ENCODE measurements at regions not wholly inside any gene's neighbourhood (a gene's known extent, or its start where the extent isn't known, plus 50 kb on each side); places are given as distances from the start of the nearest gene placed in this dataset.

GRCh38 chr16:64311241-64311640, 810.6 kb downstream of the CDH11 start:
- Histone ChIP-seq H3K27me3 (ENCODE audit: control insufficient read depth, insufficient read depth, low read length) (no peaks in the 10 kb centered on the region), H3K4me1 (ENCODE audit: control insufficient read depth, low read depth, low read length) (no peaks in the 10 kb centered on the region)

DNA sequence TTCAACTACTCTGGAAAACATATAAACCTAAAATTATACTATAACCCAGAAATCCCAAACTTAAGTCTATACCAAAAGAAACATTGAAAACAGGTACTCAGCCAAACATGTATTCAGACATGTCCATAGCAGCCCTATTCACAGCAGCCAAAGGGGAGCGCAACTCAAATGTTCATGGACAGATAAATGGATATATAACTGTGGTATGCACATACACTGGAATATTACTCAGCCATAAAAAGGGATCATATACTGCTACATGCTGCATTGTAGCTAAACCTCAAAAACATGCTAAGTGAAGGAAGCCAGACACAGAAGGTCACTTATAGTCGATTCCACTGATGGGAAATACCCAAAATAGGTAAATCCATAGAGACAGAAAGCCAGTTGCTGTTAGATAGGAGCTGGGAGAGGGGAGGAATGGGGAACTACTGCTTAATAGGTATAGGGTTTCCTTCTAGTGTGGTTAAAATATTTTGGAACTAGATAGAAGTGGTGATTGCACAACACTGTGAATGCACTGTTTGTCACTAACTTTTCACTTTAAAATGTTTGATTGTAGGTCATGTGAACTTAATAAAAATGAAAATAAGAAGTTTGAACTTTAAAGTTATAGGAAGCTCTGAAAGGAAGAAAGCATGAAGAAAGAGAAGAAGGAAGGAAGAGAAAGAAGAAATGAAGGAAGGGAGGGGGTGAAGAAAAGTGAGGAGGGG, 812.3 kb downstream of the CDH11 start:
- Histone ChIP-seq H3K27ac (ENCODE audit: low read length) (no peak overlapping the region), H3K27me3 (ENCODE audit: control insufficient read depth, insufficient read depth, low read length) (no peaks in the 10 kb centered on the region), H3K4me3 (ENCODE audit: low read length) (no peak overlapping the region), H3K9ac (ENCODE audit: low read length) (no peak overlapping the region), H3K9me3 (ENCODE audit: control insufficient read depth, low read depth, low read length) (no peaks in the 10 kb centered on the region), H3K4me1 (ENCODE audit: control insufficient read depth, low read depth, low read length) (no peaks in the 10 kb centered on the region), H3K36me3 (ENCODE audit: control insufficient read depth, low read depth, low read length) (no peaks in the 10 kb centered on the region)

More at GRCh38 chr16:64311241-64311640, 810.6 kb downstream of the CDH11 start:
- no peaks in the 10 kb centered on the region for H3K36me3 ChIP-seq (ENCODE audit: control insufficient read depth, low read depth, low read length)
- no peak overlapping the region for H3K9ac ChIP-seq (ENCODE audit: low read length)
- no peak overlapping the region for H3K27ac ChIP-seq (ENCODE audit: low read length)
- no peak overlapping the region for H3K4me3 ChIP-seq (ENCODE audit: low read length)
- no peaks in the 10 kb centered on the region for H3K9me3 ChIP-seq (ENCODE audit: control insufficient read depth, low read depth, low read length)

GRCh38 chr16:64308721-64309120, 813.1 kb downstream of the CDH11 start:
- Histone ChIP-seq H3K27ac (ENCODE audit: low read length) (no peak overlapping the region), H3K27me3 (ENCODE audit: control insufficient read depth, insufficient read depth, low read length) (no peaks in the 10 kb centered on the region), H3K4me3 (ENCODE audit: low read length) (no peak overlapping the region), H3K4me1 (ENCODE audit: control insufficient read depth, low read depth, low read length) (no peaks in the 10 kb centered on the region), H3K9ac (ENCODE audit: low read length) (no peak overlapping the region), H3K9me3 (ENCODE audit: control insufficient read depth, low read depth, low read length) (no peaks in the 10 kb centered on the region), H3K36me3 (ENCODE audit: control insufficient read depth, low read depth, low read length) (no peaks in the 10 kb centered on the region)

GRCh38 chr16:64307431-64307830, 814.4 kb downstream of the CDH11 start:
- Histone ChIP-seq H3K4me1 (ENCODE audit: control insufficient read depth, low read depth, low read length) (no peaks in the 10 kb centered on the region), H3K4me3 (ENCODE audit: low read length) (no peak overlapping the region), H3K27ac (ENCODE audit: low read length) (no peak overlapping the region), H3K9ac (ENCODE audit: low read length) (no peak overlapping the region), H3K9me3 (ENCODE audit: control insufficient read depth, low read depth, low read length) (no peaks in the 10 kb centered on the region), H3K36me3 (ENCODE audit: control insufficient read depth, low read depth, low read length) (no peaks in the 10 kb centered on the region), H3K27me3 (ENCODE audit: control insufficient read depth, insufficient read depth, low read length) (no peaks in the 10 kb centered on the region)

GRCh38 chr16:64305663-64306062, 816.2 kb downstream of the CDH11 start:
- H3K4me3 ChIP-seq (ENCODE audit: low read length): no peak overlapping the region
- H3K9me3 ChIP-seq (ENCODE audit: control insufficient read depth, low read depth, low read length): no peaks in the 10 kb centered on the region
- no peak overlapping the region for H3K27ac ChIP-seq (ENCODE audit: low read length)
- H3K4me1 ChIP-seq (ENCODE audit: control insufficient read depth, low read depth, low read length): no peaks in the 10 kb centered on the region
- no peaks in the 10 kb centered on the region for H3K27me3 ChIP-seq (ENCODE audit: control insufficient read depth, insufficient read depth, low read length)
- H3K36me3 ChIP-seq (ENCODE audit: control insufficient read depth, low read depth, low read length): no peaks in the 10 kb centered on the region
- no peak overlapping the region for H3K9ac ChIP-seq (ENCODE audit: low read length)

DNA sequence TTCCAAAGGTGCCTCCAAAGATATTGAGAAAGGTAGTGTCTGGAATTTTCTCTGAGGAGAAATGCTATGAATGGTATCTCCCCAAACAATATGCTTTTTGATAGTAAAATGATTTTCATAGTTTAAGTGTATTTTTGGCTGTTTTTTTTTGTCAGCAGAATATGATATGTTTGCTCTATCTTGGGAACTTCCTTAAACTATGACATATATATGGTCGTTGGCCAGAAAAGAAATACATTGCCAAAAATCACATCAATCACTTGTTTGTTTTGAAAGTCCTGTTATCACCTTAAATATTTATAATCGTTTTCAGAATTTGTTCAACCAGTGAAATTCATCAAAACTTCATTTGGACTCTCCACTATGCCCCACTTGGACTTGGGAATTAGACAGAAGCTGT, 816.9 kb downstream of the CDH11 start:
- Histone ChIP-seq H3K4me3 (ENCODE audit: low read length) (no peak overlapping the region), H3K27me3 (ENCODE audit: control insufficient read depth, insufficient read depth, low read length) (no peaks in the 10 kb centered on the region), H3K36me3 (ENCODE audit: control insufficient read depth, low read depth, low read length) (no peaks in the 10 kb centered on the region), H3K9me3 (ENCODE audit: control insufficient read depth, low read depth, low read length) (no peaks in the 10 kb centered on the region), H3K4me1 (ENCODE audit: control insufficient read depth, low read depth, low read length) (no peaks in the 10 kb centered on the region), H3K9ac (ENCODE audit: low read length) (no peak overlapping the region), H3K27ac (ENCODE audit: low read length) (no peak overlapping the region)

DNA sequence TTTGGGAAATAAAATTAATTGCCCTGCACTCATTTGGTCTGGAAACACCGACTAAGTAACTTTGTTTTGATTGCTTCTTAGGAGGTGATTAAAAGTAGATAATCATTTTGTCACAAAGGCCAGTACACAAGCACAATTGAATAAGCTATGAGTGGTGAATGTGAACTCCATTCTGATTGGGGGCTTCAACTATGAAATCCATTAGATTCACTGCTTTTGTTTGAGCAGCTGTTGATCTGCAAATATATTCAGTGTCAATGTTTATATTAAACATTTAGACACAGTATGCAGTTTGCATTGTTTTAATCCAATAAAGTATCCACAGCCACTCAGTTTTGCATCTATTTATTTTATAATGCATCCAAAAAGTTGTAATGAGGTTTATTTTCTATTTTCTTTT, 817.5 kb downstream of the CDH11 start:
- no peak overlapping the region for H3K9ac ChIP-seq (ENCODE audit: low read length)
- no peaks in the 10 kb centered on the region for H3K36me3 ChIP-seq (ENCODE audit: control insufficient read depth, low read depth, low read length)
- no peak overlapping the region for H3K27ac ChIP-seq (ENCODE audit: low read length)
- H3K27me3 ChIP-seq (ENCODE audit: control insufficient read depth, insufficient read depth, low read length): no peaks in the 10 kb centered on the region
- H3K4me1 ChIP-seq (ENCODE audit: control insufficient read depth, low read depth, low read length): no peaks in the 10 kb centered on the region
- H3K4me3 ChIP-seq (ENCODE audit: low read length): no peak overlapping the region
- no peaks in the 10 kb centered on the region for H3K9me3 ChIP-seq (ENCODE audit: control insufficient read depth, low read depth, low read length)

DNA sequence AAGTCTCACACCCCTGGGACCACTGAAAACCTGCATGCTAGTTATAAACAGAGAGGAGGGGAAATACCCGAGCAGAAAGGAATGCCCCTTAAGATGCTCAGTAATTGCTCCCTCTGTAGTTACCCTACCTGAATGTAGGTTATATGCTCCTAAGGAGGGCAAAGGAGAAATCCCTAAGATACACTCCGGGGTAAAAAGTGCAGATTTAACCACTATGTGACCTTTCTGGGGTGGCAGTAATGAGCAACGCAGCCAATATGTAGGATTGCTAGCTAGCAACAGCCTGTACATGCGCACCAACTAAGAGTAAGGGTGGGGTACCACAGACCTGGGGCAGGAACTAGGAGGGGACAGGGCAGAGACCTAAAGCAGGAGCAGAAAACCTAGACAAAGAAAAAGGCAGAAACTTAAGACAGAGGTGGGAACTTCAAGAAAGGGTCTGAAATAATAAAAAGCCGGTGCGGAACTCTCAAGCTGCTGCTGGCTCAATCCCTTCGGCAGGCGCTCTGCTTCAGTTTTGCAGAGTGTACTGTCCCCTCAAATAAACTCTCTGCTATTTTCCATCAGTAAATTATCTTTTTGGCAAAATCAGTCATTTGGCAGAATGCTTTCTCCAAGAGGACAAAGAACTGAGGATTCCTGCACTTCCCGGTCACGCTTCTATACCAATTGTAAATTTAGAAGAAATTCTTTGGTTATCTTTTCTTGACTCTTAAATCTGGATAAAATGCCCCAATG, 823.8 kb downstream of the CDH11 start:
- H3K36me3 ChIP-seq (ENCODE audit: control insufficient read depth, low read depth, low read length): no peaks in the 10 kb centered on the region
- H3K4me3 ChIP-seq (ENCODE audit: low read length): no peak overlapping the region
- no peaks in the 10 kb centered on the region for H3K9me3 ChIP-seq (ENCODE audit: control insufficient read depth, low read depth, low read length)
- H3K27me3 ChIP-seq (ENCODE audit: control insufficient read depth, insufficient read depth, low read length): no peaks in the 10 kb centered on the region
- no peaks in the 10 kb centered on the region for H3K4me1 ChIP-seq (ENCODE audit: control insufficient read depth, low read depth, low read length)
- H3K9ac ChIP-seq (ENCODE audit: low read length): no peak overlapping the region
- no peak overlapping the region for H3K27ac ChIP-seq (ENCODE audit: low read length)

- H3K4me1 ChIP-seq (ENCODE audit: control insufficient read depth, low read depth, low read length): no peaks in the 10 kb centered on the region
Measured at GRCh38 chr16:64295466-64295865, 826.4 kb downstream of the CDH11 start.

DNA sequence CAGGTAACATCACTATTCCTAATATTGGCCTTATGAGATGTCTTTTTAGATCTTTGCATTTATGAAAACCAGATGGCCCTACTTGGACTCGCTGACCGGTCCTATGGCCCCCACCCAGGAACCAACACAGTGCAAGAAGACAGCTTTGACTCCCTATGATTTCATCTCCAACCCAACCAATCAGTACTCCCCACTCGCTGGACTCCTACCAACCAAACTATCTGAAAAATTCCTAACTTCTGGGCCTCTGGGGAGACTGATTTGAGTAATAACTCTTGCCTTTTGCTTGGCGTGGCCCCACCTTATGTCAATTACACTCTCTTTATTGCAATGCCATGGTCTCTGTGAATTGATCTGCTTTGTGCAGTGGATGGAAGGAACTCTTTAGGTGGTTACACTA, 828.9 kb downstream of the CDH11 start:
- H3K4me1 ChIP-seq (ENCODE audit: control insufficient read depth, low read depth, low read length): no peaks in the 10 kb centered on the region
- no peaks in the 10 kb centered on the region for H3K27me3 ChIP-seq (ENCODE audit: control insufficient read depth, insufficient read depth, low read length)
- no peaks in the 10 kb centered on the region for H3K36me3 ChIP-seq (ENCODE audit: control insufficient read depth, low read depth, low read length)
- no peak overlapping the region for H3K9ac ChIP-seq (ENCODE audit: low read length)
- no peak overlapping the region for H3K27ac ChIP-seq (ENCODE audit: low read length)
- no peak overlapping the region for H3K4me3 ChIP-seq (ENCODE audit: low read length)
- H3K9me3 ChIP-seq (ENCODE audit: control insufficient read depth, low read depth, low read length): no peaks in the 10 kb centered on the region

More at GRCh38 chr16:64295466-64295865, 826.4 kb downstream of the CDH11 start:
- Histone ChIP-seq H3K9ac (ENCODE audit: low read length) (no peak overlapping the region), H3K4me3 (ENCODE audit: low read length) (no peak overlapping the region), H3K27ac (ENCODE audit: low read length) (no peak overlapping the region), H3K27me3 (ENCODE audit: control insufficient read depth, insufficient read depth, low read length) (no peaks in the 10 kb centered on the region), H3K9me3 (ENCODE audit: control insufficient read depth, low read depth, low read length) (no peaks in the 10 kb centered on the region), H3K36me3 (ENCODE audit: control insufficient read depth, low read depth, low read length) (no peaks in the 10 kb centered on the region)

DNA sequence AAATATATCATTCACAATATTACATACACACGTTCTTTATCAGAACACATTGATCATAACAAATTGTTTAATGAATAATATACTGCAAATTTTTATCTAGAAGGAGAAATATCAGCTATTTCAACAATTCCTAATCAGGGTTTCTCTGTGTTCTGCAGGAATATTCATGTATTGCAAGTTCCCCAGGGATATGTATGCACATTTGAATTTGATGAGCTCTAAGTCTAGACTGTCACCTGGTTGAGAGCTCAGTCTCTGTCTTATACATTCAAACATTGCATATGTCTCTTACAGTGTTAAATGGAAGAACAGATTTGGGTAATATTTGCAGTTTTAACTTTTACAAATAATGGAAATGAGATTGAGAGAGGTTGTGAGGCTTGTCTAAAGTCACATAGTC, 829.7 kb downstream of the CDH11 start:
- Histone ChIP-seq H3K36me3 (ENCODE audit: control insufficient read depth, low read depth, low read length) (no peaks in the 10 kb centered on the region), H3K9me3 (ENCODE audit: control insufficient read depth, low read depth, low read length) (no peaks in the 10 kb centered on the region), H3K9ac (ENCODE audit: low read length) (no peak overlapping the region), H3K4me1 (ENCODE audit: control insufficient read depth, low read depth, low read length) (no peaks in the 10 kb centered on the region), H3K27ac (ENCODE audit: low read length) (no peak overlapping the region), H3K4me3 (ENCODE audit: low read length) (no peak overlapping the region), H3K27me3 (ENCODE audit: control insufficient read depth, insufficient read depth, low read length) (no peaks in the 10 kb centered on the region)

- Histone ChIP-seq H3K4me1 (ENCODE audit: control insufficient read depth, low read depth, low read length) (no peaks in the 10 kb centered on the region), H3K36me3 (ENCODE audit: control insufficient read depth, low read depth, low read length) (no peaks in the 10 kb centered on the region), H3K4me3 (ENCODE audit: low read length) (no peak overlapping the region), H3K9me3 (ENCODE audit: control insufficient read depth, low read depth, low read length) (no peaks in the 10 kb centered on the region), H3K27me3 (ENCODE audit: control insufficient read depth, insufficient read depth, low read length) (no peaks in the 10 kb centered on the region), H3K27ac (ENCODE audit: low read length) (no peak overlapping the region), H3K9ac (ENCODE audit: low read length) (no peak overlapping the region)
Measured at GRCh38 chr16:64290461-64290860, 831.4 kb downstream of the CDH11 start.
